Right renal pelvis (tissue), 4 donors: ENCODE measurements at regions not wholly inside any gene's neighbourhood (a gene's known extent, or its start where the extent isn't known, plus 50 kb on each side); places are given as distances from the start of the nearest gene placed in this dataset.
A peak's percentile ranks its signal among the peaks of the same experiment; 100 is the strongest.

ENCODE experiments used
- DNase-seq, 4 donors: peaks; one replicate each; pipeline ENCODE4 v3.0.0-alpha.2; 2013; ENCODE audit warnings: low read depth in 4 of 4, low spot score in 3 of 4, missing footprints in 1 of 4

DNA sequence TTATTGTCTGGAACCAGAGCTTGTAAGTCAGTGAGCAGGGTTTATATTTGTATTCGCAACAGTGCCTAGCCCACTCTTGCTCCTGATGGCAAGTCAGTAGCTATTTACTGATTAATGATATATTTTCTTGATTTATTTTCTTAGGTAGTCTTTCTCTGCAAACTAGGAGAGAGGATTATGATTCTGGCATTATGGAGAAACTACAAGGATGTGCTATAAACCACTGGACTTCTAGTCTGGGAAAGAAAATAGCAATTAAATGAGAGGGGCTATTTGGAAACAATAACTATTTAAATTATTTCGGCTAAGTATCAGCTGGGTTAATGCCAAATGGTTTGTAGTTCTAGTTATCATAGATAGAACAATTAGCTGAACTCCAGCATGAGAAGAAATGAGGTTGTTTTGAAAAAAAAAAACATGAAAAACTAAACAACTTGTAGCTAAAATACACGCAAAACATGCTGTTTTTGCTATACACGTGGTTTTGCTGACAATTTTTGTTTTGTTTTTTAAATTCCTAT lies 304.9 kb upstream of the TCF21 start:
- DNase-seq: no peak

DNA sequence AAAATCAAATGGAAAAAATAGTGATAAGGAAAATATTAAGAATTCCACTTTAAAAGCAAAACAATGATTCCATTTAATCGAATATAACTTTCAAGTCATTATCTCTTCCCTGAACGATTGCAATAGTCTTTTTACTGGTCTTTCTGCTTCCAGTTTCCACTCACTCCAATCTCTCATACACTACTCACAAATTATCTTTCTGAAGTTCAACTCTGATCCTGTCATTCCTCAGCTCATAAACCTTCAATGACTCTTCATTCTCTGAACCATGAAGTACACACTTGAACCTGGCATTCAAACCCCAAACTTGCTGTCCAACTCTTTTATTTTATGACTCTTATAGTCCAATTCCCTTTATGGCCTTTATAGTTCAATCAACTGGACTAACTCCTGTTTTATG lies 304.1 kb upstream of the TCF21 start:
- DNase-seq: no peak

DNA sequence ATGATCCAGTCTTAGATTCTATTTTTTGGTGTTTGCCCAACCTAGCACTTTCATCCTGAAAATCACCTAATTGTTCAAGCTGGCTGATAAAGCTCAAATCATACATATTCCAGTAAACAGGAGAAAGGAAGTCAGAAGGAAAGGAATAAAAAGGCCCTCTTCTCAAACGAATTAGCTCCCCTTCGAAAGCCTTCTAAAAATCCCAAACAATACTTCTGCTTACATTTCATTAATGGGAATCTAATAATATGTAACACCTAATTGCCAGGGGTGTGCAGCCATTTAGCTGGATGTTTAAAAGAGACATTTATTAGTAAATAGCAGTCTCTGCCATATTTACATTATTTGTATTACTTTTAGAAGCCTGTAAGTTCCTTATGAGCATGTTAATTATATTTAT lies 302.9 kb upstream of the TCF21 start:
- DNase-seq: no peak

DNA sequence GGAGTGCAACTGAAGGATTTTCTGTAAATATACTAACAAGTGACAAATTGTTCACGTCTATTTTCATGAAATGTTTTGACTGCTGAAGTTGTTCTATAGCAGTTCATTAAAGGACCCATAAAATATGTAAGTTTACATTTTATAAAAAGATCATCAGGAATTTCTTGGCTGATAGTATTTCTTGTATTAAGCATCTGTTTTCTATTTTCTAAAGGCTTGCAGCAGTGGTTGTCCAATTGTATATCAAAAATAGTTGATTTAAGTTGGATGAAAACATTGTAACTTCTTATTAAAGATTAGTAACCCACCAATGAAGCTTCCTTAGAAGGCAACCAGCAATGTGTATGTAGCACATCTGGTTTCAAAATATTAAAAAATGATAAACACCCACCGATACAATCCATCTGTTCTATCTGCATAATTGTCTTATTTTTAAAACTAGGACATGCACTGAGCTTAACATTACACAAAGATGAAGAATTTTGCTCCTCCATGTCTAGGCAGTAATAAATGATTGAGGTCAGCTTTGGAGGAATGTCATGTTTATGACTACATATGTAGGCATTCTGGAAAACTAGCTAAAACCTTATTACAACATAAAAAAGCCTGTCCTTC lies 301.3 kb upstream of the TCF21 start:
- DNase-seq: peak in 1 of 4 donors; percentile 49

DNA sequence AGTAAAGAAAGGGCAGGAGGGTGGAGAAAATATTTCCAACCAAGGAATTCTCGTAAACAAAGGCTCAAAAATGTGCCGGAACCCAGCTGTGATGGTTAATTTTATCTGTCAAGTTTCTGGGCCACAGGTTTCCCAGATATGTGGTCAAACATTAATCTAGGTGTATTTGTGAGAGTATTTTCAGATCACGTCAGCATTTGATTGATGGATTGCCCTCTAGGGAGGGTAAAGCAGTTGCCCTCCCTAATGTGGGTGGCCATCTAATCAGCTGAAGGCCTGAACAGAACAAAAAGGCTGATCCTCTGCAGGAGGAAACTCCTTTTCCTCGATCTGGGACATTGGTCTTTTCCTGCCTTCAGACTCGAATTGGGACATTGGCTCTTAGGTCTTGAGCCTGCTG lies 298.7 kb upstream of the TCF21 start:
- DNase-seq: no peak

DNA sequence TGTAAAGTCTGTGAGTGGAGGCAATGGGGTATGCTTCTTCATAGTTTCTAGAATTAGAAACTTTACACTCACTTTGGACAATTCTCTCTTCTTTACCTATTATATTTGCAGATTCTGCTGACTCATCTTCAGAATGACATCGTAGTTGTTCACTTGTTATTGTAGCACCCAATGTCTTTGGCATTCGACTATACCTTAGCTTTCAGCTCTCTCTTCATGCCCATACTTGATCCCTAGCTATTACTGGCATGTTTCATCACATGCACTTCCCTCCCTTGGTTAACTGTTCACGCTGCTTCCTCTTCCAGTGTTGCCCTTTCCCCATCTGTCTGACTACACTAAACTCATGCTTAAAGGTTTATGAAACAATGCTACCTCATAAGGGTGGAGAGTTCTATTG lies 298.1 kb upstream of the TCF21 start:
- DNase-seq: no peak

DNA sequence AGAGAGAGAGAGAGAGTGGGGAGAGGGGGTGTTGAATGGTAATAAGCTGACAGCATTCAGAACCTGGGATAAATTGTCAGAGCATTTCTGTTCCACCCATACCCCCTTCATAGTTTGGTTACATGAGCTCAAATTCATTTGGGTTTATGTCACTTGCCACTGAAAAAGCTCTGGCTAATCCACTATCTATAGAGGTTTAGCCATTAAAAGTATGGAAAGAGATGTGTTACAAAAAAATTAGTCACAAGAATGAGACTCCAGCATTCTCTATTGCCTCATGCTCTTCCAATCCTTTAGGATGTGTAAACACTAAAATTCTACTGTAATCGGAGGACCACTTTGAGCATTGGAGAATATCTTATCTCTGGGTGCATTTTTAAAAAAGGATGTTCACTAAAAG lies 297.6 kb upstream of the TCF21 start:
- DNase-seq: no peak

DNA sequence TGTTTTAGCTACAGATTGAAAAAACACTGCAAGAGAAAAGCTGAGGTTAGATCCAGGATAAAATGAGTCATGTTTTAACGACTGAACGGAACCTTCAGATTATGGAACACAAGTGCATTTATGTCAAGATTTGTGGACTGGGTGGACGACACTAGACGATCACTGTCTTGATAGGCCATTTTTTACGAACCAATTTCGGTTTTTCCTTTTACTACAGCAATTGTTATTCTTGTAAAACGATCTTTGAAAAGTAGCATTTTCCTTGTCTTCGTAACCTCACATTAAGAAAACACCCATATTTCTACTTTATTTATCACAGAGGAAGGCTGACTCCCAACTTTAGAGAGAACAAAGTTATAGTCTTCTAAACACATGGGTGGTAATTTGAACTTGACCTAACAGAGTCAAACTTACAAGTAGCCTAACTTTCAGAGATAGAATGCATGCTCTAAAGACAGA lies 294.2 kb upstream of the TCF21 start:
- peak; percentile 48 to 78 (median 68) for DNase-seq

DNA sequence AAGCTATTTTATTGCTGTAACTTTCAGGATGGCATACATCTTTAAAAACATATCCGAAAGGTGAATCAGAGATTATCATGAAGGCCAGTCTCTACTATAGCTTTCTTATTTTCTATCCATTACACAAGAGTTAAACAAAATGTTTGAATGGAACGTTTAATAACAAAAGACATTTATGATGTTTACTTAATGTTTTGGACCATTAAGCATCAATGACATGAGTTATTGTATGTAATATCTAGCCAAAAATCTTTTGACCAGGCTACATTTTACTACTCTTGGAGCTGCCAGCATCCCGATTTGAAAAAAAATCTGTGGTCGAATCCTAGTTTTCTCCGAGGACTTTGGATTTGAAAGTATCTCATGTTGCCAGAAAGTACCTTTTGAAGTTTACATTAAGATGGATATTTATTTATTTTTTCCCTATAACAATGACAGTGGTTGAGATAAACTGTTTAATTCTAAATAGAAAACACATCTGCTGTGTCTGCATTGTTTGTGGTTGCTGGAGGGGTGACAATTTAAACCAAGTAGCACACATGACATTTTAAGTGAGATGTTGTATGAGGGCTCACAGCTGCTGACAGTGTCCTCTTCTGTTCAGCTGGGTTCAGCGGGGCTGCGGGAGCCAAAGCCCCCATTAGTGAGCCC lies 293.7 kb upstream of the TCF21 start:
- DNase-seq: peak; percentile 51 to 81 (median 68)

DNA sequence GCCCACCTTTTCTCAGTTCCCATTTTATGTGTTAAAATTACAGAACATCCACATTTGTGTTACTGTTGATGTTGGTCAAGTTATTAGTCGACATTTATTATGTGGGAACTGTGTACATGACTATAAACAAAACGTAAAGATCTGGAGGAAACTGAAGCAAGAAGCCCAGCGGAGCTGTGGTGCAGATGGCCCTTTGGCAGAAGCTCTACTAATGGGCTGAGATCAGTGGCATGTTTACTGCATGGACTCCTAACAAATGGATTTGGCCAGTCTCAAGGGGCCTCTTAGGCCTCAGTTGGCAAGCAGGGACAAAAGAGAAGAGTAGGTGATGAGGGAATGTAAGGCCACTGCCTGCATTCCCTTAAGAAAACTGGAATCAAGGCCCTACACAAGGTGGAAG lies 282.1 kb upstream of the TCF21 start:
- no peak for DNase-seq

DNA sequence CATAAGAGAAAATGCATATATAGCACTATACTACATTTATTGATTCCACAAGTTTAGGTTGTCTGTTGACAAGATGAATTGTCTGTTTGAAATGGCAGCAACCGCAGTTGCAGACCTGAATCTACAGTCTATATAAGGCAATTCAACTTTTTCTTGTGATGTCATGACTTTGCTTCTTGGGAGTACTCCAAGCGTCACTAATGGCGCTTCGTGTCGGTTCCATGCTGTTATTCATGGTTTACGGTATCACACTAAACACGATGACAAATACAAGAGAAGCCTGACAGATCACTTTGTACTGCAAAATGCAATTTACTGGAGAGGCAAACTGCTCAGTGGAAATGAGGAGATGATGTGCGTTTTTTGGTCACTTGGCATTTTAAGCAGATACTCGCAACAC lies 280.3 kb upstream of the TCF21 start:
- no peak for DNase-seq

DNA sequence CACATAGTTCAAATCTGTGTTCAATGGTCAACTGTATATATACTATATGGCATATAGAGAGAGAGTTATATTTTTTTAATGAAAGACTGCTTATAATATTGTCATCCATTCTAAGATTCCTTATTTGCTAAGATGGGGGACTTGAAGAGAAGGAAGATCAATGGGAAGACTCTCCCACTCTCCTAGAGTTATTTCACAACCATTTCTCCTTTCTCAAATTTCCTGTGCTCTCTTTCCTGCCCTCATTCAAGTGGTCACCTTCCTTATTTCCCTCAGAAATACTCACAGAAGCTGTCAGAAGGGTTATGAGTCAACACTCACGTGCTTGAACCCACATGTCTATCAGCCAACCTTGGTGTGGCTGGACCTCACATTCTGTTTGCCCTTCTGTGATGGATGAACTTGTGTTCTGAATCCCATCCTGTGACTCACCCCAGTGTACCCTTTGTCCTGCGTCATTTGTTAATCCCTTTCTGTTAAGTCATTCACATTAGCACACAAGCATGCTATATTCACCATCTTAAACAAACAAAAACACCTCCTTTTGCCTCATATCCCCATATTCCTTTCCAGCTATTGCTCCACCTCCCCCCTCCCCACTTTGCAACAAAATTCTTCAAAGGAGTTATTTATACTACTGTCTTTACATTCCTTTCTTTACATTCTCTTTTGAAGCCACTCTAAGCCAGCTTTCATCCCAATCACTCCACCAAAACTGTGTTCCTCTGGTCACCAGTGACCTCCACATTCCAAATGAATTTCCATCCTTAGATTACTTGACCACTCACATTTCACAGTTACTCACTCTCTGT lies 279.3 kb upstream of the TCF21 start:
- no peak for DNase-seq

DNA sequence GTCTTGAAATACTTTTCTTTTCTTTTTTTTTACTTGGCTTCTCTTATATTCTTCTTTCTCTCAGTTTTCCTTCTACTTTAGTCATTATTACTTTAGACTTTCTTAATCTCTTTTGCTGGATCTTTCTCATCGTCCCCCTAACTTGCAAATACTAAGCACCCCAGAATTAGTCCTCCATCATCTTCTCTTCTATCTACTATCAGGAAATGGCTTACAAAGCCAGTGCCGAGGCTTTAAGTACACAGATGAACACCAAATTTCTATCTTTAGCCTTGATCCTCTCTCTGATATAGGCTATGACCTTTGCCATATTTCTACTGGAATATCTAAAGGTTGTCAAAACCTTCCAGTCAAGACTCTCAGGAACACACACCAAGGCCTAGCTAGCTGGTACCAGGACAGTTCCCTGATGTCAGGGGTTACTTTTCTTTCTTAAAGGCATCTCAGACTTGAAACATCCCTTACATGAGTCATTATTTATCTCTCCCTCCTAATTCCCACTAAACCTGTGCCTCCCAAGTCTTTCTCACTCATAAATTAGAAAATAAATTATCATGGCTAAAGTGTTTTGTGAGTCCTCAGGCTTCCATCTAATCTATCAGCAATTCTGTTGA lies 278.6 kb upstream of the TCF21 start:
- no peak for DNase-seq

DNA sequence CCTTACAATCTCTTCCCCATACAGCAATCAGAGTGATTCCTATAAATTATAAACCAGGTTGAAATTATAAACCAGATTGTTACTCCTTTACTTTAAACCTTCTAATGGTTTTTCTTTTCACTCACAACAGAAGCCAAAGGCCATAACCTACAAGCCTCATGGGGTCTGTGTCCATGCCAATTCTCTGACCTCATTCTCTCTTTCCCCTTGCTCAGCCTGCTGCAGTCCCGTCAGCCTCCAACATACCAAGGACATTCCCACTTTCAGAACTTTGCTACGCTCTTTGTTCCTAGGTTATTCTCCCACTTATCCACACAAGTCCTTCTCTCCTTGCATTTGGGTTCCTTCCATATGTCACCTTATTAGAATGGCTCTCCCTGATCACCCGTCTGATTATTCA lies 277.9 kb upstream of the TCF21 start:
- no peak for DNase-seq

DNA sequence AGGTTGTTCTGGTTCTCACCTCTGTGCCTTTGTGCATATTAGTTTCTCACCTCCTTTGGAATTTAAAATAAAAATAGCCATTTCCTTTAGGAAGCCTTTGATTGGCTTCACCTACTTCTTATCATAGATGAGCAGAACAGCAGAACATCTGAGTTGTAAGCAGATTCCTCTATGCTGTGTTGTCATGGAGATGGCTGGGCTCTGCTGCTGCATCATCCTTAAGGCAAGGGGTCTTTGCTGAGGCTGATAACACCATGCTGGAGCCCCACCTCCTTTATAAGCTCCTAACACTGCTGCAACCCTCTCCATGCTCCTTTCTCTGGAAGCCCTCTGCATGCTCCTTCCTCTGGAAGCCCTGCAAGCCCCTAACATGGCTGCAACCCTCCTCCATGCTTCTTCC lies 276.5 kb upstream of the TCF21 start:
- no peak for DNase-seq

DNA sequence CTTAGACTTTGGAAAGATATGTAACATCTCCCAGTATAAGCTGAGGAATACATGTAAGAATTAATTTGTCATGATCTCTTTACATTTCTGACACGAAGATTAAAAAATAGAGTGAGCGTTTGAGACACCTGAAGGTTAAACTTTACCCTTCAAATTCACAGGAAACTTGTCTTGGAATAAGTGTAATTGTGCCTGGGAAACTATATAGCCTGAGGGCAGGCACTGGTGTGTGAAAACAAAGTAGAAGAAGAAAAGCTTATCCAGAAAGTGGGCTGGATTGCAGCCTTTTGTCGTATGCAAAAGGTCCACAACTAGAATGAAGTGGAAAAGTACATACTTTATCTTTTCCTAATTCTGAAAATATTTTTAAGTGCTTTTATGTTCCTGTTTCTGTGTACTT lies 275.7 kb upstream of the TCF21 start:
- DNase-seq: no peak

DNA sequence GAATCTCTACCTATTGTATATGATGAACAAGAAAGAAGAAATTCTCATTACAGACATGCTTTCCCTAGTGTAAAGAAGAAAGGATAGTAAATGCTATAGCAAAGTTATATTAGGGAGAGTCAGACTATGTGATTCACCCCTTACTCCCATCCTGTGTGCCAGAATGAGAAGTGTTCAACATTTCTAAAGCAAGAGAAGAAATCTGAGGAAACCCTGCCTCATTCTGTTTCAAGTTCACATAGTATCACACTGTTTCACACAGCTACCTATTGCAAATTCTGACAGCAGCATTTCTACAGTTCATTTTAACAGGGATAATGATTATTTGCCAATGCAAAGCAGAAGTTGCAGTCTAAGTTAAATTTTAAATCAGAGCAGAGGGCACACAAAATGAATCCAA lies 267.2 kb upstream of the TCF21 start:
- no peak for DNase-seq

DNA sequence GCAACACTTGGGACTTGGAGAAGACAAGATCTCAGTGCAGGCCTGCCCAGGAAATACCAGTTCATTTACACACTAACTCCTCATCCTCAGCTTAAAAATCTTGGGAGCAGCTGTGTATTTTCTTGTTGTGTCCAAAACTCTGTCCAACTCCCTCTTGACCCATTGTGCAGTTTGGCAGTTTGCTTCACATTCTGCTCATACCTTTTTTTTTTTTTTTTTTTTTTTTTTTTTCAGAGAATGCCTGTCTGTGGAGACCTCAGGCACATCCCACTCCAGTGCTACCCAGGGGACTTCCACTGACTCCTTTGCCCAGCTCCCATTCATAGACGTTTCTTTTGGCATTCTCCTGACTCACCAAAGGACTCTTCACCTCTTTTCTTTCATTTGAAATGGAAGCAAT lies 265.8 kb upstream of the TCF21 start:
- no peak for DNase-seq

DNA sequence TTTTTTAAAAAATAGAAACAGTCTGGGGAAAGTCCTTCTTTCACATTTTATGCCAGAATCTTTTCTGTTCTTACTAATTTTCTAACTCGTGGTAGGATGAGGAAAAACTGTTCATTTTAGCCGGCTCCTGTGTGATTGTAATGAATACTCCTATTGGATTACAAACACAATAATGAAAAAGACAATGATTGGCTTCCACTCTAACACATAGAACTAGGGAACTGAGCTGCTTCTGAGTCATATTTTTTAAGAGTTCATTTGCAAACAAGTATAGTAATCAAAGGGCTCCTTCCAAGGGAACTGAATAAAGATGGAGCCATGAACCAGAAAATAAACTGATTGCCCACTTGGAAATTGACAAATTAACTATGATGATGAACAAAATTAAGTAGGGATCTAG lies 265.3 kb upstream of the TCF21 start:
- DNase-seq: no peak

DNA sequence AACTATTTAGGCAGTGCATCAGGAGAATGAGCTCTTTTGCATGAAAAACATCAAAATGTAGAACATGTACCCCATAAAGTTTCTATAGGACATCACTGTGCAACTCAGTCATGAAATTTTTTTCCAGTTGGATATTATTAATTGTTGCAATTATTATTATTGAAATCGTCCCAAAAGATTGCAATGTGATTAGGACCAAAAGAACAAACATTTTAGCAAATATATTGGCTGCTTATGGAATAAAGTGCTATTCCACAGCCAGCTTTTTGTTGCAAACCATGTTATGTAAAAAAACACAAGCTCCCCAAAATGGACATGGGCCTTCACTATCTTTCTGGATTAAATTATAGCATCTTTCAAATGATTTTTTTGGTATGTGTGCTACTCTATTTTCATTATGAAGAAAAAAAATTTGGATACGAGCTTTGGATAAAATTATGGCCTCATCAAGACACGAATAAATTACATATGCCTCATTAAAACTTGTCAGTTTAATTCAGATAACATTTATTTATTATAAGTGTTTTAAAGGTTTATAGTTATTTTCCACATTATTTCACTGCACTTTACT lies 262.7 kb upstream of the TCF21 start:
- no peak for DNase-seq

DNA sequence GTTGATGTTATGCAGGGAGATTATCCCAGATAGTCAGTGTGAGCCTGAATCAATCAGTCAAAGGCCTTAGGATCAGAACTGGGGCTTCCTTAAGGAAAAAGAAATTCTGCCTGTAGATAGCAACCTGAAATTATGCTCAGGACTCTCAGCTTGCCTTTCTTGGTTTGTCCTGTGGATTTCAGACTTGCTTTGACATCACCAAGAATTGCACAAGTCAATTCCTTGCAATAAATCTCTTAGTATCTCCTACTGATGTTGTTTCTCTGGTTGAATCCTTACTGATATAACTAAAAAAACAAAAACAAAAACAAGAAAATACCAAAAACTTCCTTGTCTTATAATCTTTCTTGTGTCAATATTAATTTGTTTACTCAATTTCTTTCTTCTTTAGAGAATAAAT lies 258.9 kb upstream of the TCF21 start:
- no peak for DNase-seq
